ENCODE measurements at regions not wholly inside any gene's neighbourhood (a gene's known extent, or its start where the extent isn't known, plus 50 kb on each side); places are given as distances from the start of the nearest gene placed in this dataset.

DNA sequence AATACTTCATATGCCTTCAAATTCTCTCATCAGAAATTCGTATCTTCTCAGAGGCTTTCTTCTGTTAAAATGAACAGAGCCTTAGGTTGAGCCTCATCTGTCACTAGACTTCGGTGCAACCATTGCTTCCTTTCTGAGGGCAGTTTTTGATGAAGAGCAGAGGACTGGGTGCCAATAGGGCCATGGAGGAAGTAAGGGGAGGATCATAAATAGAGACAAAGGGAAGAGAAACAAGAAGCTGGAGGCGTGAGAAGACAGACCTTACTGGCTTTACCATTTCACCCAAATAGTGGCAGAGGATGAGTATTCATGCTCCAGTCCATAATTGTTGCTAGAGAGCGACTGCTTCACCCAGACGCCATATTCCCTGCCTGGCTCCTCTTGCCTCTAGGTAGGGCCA lies 215.6 kb upstream of the PKDCC start:
- H3K4me3 ChIP-seq (ENCODE audit: low read depth, low read length) = no peak overlapping the region
- TF ChIP-seq, protein P1, sequence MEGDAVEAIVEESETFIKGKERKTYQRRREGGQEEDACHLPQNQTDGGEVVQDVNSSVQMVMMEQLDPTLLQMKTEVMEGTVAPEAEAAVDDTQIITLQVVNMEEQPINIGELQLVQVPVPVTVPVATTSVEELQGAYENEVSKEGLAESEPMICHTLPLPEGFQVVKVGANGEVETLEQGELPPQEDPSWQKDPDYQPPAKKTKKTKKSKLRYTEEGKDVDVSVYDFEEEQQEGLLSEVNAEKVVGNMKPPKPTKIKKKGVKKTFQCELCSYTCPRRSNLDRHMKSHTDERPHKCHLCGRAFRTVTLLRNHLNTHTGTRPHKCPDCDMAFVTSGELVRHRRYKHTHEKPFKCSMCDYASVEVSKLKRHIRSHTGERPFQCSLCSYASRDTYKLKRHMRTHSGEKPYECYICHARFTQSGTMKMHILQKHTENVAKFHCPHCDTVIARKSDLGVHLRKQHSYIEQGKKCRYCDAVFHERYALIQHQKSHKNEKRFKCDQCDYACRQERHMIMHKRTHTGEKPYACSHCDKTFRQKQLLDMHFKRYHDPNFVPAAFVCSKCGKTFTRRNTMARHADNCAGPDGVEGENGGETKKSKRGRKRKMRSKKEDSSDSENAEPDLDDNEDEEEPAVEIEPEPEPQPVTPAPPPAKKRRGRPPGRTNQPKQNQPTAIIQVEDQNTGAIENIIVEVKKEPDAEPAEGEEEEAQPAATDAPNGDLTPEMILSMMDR (IDR thresholded peaks at IDR 0.05; ENCODE audit: insufficient read depth, low read depth, low read length) = no peak
- DNase-seq (ENCODE audit: low read depth) = no peak

DNA sequence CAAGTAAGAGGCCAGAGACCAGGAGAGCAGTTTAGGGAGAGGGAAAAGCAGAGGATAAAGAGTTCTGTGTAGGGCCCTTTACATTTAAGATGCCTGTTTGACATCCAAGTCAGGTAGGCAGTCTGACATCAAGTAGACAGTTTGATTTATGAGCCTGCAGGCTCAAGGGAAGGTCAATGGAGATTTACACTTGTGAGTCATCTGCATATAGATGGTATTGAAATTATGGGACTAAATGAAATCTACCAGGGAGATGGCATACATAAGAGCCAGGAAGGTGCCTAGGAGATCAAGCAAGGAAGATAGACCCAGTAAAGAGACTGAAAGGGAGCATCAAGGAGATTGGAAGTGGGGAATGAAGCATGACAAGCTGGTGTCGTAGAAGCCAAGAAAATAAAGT lies 212.4 kb upstream of the PKDCC start:
- DNase-seq (ENCODE audit: low read depth) = no peak
- TF ChIP-seq, protein P1 (IDR thresholded peaks at IDR 0.05; ENCODE audit: insufficient read depth, low read depth, low read length) = no peak
- no peak overlapping the region for H3K4me3 ChIP-seq (ENCODE audit: low read depth, low read length)

DNA sequence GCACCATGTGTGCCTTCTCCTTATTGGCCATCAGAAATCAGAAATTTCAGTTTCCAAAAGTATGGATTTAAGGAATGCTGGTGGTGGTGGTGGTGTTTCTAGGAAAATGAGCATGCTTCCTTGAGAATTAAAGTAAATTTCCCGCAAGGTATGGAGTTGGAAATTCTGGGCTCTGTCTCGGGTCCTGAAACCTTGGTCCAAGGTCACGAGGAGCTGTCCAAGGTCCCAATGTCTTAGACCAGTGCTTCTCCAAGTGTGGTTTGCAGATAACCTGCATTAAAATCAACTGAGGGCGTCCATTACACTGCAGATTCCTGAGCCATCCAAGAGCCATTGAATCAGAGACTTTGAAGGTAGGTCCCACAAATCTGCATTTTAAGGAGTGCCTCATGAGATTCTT lies 210.9 kb upstream of the PKDCC start:
- H3K4me3 ChIP-seq (ENCODE audit: low read depth, low read length) = no peak overlapping the region
- TF ChIP-seq, protein P1 (IDR thresholded peaks at IDR 0.05; ENCODE audit: insufficient read depth, low read depth, low read length) = no peak
- peak; percentile 68 for DNase-seq (ENCODE audit: low read depth)

DNA sequence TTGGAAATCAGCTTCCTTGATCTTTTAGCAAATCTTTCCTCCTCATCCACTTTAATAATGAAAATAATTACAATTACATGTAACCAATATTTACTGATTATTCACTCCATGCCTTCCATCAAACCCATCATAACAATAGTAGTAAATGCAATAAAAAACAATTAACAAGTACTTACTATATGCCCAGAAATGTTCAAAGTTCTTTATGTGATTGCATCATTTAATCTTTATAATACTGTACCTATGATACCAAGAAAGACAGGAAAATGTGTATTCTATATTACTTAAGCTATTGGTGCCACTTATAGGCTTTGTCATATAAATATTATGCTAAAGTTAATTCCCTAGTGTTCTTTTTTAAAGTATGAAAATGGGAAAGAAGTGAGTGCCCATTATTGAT lies 210.2 kb upstream of the PKDCC start:
- TF ChIP-seq, protein P1 (IDR thresholded peaks at IDR 0.05; ENCODE audit: insufficient read depth, low read depth, low read length) = no peak
- DNase-seq (ENCODE audit: low read depth) = no peak
- H3K4me3 ChIP-seq (ENCODE audit: low read depth, low read length) = no peak overlapping the region

DNA sequence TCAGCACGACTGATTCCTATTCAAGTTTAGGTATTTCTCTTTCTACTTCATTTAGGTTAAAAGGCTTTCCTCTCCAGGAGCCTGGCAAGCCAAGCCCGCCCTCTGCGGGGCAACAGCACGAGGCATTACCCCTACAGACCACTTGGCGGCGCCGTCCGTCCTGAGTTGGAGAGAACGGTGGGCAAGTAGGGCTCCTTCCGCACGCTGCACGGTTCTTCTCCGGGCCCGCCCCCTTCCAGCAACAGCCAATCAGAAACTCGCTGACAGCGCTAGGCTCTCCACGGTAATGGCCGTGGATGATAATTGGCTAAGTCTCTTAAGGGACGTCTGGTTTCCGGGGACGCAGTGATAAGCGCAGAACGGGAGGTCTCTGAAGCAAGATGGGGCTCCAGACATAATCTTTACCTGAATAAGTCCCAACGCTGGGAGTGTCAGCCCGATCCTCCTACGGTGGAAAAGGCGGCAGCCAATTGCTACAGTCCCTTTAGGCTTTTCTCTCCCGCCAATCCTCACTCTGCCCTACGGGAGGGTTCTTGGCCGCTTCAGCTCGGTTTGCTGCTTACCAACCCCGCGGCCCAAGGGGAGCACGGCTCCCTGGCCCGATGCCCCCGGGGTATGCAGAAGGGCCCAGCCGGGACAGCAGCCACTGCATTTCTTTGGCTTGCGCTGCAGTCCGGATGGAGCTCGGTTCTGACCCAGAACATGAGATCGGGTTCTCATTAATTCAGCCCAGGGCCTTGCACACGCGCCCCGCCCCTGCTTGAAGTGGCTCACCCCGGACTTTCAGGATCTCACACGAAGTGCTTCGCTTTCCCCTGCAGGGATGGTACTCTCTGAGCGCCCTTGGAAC lies 206.9 kb upstream of the PKDCC start:
- H3K4me3 ChIP-seq (ENCODE audit: low read depth, low read length) = peak overlapping the region; percentile 63
- TF ChIP-seq, protein P1 (IDR thresholded peaks at IDR 0.05; ENCODE audit: insufficient read depth, low read depth, low read length) = peak; percentile 98
- peak; percentile 97 for DNase-seq (ENCODE audit: low read depth)

DNA sequence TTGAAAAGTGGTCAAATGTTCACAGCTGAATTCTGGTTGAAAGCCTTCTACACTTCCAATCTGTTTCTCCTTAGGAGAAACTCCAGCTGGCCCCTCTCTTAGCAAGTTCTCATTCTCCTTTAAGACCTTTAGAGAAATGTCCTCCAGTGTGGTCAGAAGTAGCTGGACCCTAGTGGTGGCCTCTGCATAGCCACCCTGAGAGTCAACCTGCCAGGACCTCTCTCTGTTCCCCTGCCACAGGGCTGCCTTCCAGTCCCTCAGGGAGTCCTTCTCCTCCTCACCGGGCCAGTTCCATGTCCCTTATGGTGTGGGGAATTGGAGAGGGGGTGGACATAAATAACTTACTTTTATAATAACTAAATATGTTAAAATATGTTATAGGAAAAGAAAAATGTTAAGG lies 200.9 kb upstream of the PKDCC start:
- no peak for DNase-seq (ENCODE audit: low read depth)
- TF ChIP-seq, protein P1 (IDR thresholded peaks at IDR 0.05; ENCODE audit: insufficient read depth, low read depth, low read length) = no peak

More for the DNA sequence above, 200.9 kb upstream of the PKDCC start:
- no peak overlapping the region for H3K4me3 ChIP-seq (ENCODE audit: low read depth, low read length)

All from fibroblast of villous mesenchyme (primary cell).